NB4 (cell line): ENCODE measurements at regions not wholly inside any gene's neighbourhood (a gene's known extent, or its start where the extent isn't known, plus 50 kb on each side); places are given as distances from the start of the nearest gene placed in this dataset.
"Not testable (repeated sequence)": the region's sequence is repeated elsewhere in the genome, so short reads cannot be mapped to it uniquely, and the experiment has no call there.

Source experiments
- DNase-seq: peaks from one replicate; pipeline ENCODE4 v3.0.0; 2010; ENCODE audit warnings: low read depth
- H3K4me3 ChIP-seq: one replicate; pipeline ENCODE4 v1.5.1; 2011; ENCODE audit warnings: mild to moderate bottlenecking, low read depth, low read length, moderate library complexity
- MAX ChIP-seq: IDR thresholded peaks from 2 replicates; pipeline ENCODE4 v1.6.1; 2011; ENCODE audit warnings: low read depth, low read length
- MYC ChIP-seq: IDR thresholded peaks from 2 replicates; pipeline ENCODE4 v1.6.1; 2011; ENCODE audit warnings: low read depth, low read length
- POLR2A ChIP-seq: IDR thresholded peaks from 2 replicates; pipeline ENCODE4 v1.6.1; 2011; ENCODE audit warnings: mild to moderate bottlenecking; ENCODE audit not compliant: insufficient read length; ENCODE audit errors: extremely low read depth
- TF ChIP-seq, protein P1 (sequence below): IDR thresholded peaks from one replicate; pipeline ENCODE4 v1.5.1; 2012; ENCODE audit warnings: low read depth, low read length

DNA sequence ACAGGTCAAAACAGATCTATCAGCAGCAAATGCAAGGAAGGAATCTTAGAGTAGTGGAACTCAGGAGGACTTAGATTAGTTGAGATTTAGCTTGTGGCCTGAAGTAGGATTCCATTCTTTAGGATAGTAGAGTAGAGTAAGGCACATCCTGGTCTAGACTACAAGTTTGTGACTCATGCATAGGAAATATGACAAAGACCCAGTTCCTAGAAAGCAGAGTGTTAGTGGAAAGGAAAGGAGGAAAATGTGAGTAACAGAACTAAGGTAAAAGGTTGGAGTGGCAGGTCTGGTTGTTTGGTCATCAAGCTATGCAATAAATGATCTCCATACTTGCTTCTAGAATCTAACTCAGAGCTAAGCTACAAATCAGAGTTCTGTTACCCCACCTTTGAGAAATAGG lies 595.0 kb downstream of the ACTRT1 start:
- H3K4me3 ChIP-seq, result no peak overlapping the region
- DNase-seq, result no peak
- TF ChIP-seq, protein P1, sequence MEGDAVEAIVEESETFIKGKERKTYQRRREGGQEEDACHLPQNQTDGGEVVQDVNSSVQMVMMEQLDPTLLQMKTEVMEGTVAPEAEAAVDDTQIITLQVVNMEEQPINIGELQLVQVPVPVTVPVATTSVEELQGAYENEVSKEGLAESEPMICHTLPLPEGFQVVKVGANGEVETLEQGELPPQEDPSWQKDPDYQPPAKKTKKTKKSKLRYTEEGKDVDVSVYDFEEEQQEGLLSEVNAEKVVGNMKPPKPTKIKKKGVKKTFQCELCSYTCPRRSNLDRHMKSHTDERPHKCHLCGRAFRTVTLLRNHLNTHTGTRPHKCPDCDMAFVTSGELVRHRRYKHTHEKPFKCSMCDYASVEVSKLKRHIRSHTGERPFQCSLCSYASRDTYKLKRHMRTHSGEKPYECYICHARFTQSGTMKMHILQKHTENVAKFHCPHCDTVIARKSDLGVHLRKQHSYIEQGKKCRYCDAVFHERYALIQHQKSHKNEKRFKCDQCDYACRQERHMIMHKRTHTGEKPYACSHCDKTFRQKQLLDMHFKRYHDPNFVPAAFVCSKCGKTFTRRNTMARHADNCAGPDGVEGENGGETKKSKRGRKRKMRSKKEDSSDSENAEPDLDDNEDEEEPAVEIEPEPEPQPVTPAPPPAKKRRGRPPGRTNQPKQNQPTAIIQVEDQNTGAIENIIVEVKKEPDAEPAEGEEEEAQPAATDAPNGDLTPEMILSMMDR, result no peak
- TF ChIP-seq POLR2A, result no peak
- TF ChIP-seq MYC, result no peak

DNA sequence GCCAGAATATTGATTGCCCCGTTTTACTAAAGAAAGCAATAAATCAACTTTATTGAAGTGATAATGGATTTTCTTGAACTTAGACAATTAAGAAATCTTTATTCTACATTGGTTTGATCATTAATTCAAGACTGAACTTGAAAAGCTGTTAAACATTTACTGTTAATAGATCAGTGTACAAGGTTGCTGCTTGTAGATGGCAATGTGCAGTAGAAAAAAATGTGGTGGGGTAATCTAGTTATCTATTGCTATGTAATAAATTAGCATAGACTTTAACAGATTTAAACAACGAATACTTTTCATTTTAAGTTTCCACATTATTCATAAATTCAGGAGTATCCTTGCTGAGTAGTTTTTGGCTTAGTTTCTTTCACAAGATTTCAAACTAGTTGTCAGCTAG lies 612.5 kb downstream of the ACTRT1 start:
- no peak for DNase-seq
- TF ChIP-seq POLR2A (no peak), MAX (no peak), MYC (no peak)
- TF ChIP-seq, protein P1, result no peak
- H3K4me3 ChIP-seq, result no peak overlapping the region

- H3K4me3 ChIP-seq, result no peak overlapping the region
- DNase-seq, result no peak
- TF ChIP-seq MAX (no peak), MYC (no peak), POLR2A (no peak)
- TF ChIP-seq, protein P1, result no peak
These were observed 586.4 kb downstream of the PRR32 start for GRCh38 chrX:127405946-127406345.

- TF ChIP-seq, protein P1, result no peak
- no peak for TF ChIP-seq MYC
- no peak for TF ChIP-seq POLR2A
- H3K4me3 ChIP-seq, result no peak overlapping the region
- DNase-seq, result no peak
These were observed 584.6 kb downstream of the PRR32 start for GRCh38 chrX:127404161-127404560.

- not testable (repeated sequence) for H3K4me3 ChIP-seq, DNase-seq
These were observed 580.7 kb downstream of the PRR32 start for GRCh38 chrX:127400231-127400630.

DNA sequence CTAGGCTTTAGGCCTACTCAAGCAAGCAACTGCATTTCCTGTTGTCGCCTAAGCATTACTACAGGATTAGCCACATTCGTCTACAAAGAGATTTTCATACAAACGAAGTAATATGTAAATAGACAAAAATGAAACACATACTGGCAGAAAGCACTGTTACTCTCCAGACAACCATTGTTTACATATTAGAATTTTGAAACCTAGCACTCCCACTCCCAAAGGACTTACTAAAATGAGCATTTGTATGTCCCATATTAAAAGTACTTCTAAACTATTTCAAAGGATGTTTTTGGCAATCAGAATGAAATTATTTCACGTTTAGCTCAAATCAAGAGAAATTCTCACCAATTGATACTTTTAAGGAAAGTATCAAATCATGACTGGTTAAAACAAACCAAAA lies 570.8 kb downstream of the PRR32 start:
- TF ChIP-seq MYC (no peak), MAX (no peak), POLR2A (no peak)
- TF ChIP-seq, protein P1, result no peak
- no peak for DNase-seq
- H3K4me3 ChIP-seq, result no peak overlapping the region

GRCh38 chrX:127389900-127390299 lies 570.4 kb downstream of the PRR32 start:
- no peak for DNase-seq
- H3K4me3 ChIP-seq, result no peak overlapping the region
- TF ChIP-seq, protein P1, result no peak
- TF ChIP-seq MAX (no peak), POLR2A (no peak), MYC (no peak)
